Common myeloid progenitor, CD34-positive (primary cell): ENCODE measurements at regions not wholly inside any gene's neighbourhood (a gene's known extent, or its start where the extent isn't known, plus 50 kb on each side); places are given as distances from the start of the nearest gene placed in this dataset.
A peak's percentile ranks its signal among the peaks of the same experiment; 100 is the strongest.

Experiments
- CTCF ChIA-PET: fragments of 350-600 bp; sonication (Branson Sonifier 250); formaldehyde crosslinking; loops from one replicate; lab custom pipeline; 2021; ENCODE audit warnings: antibody characterized with exemption; lab: Charles Lee
- POLR2A ChIA-PET: fragments of 350-600 bp; sonication (Branson Sonifier 250); formaldehyde crosslinking; loops from one replicate; lab custom pipeline; 2021; ENCODE audit warnings: antibody characterized with exemption; lab: Charles Lee
- DNase-seq, 3 donors: peaks; one replicate each; pipeline versions ENCODE4 v3.0.0 to v3.0.0-alpha.2; 2013
- H3K27ac ChIP-seq, 2 experiments: 1 replicate in 1 of 2; 2 replicates in 1 of 2; pipeline ENCODE4 v1.7.0; 2013; ENCODE audit warnings: inconsistent platforms in 2 of 2, low read length in 2 of 2, mild to moderate bottlenecking in 2 of 2, low read depth in 1 of 2, moderate library complexity in 1 of 2; ENCODE audit not compliant: severe bottlenecking in 2 of 2, insufficient read depth in 1 of 2, poor library complexity in 1 of 2
- H3K27me3 ChIP-seq, 5 experiments: replicated peaks in 2 of 5; 1 replicate in 3 of 5; 2 replicates in 2 of 5; pipeline versions ENCODE4 v1.6.1 to v1.7.0; 2013; ENCODE audit warnings: low read length in 4 of 5, mild to moderate bottlenecking in 2 of 5, moderate library complexity in 2 of 5, inconsistent platforms in 1 of 5; ENCODE audit not compliant: insufficient read depth in 5 of 5, control insufficient read depth in 4 of 5
- H3K36me3 ChIP-seq, 4 experiments: 1 replicate in 2 of 4; 2 replicates in 2 of 4; pipeline versions ENCODE4 v1.6.1 to v1.7.0; 2013; ENCODE audit warnings: low read length in 3 of 4, control low read depth in 1 of 4, mild to moderate bottlenecking in 1 of 4; ENCODE audit not compliant: control insufficient read depth in 4 of 4, insufficient read depth in 4 of 4
- H3K4me1 ChIP-seq, 4 experiments: 1 replicate in 3 of 4; 2 replicates in 1 of 4; pipeline versions ENCODE4 v1.6.1 to v1.7.1; 2013; ENCODE audit warnings: low read length in 3 of 4, mild to moderate bottlenecking in 3 of 4, control low read depth in 1 of 4, inconsistent platforms in 1 of 4, moderate library complexity in 1 of 4; ENCODE audit not compliant: control insufficient read depth in 4 of 4, insufficient read depth in 4 of 4; ENCODE audit errors: control extremely low read depth in 1 of 4
- H3K4me3 ChIP-seq, 7 experiments: 1 replicate in 4 of 7; 2 replicates in 3 of 7; pipeline versions ENCODE4 v1.5.1 to v1.7.0; 2013; ENCODE audit warnings: mild to moderate bottlenecking in 7 of 7, low read length in 6 of 7, moderate library complexity in 6 of 7, inconsistent platforms in 2 of 7, low read depth in 2 of 7, control low read depth in 1 of 7; ENCODE audit not compliant: insufficient read depth in 4 of 7, control insufficient read depth in 1 of 7; ENCODE audit errors: extremely low read depth in 1 of 7
- H3K9me3 ChIP-seq, 5 experiments: 1 replicate in 4 of 5; 2 replicates in 1 of 5; pipeline versions ENCODE4 v1.6.1 to v1.7.1; 2013; ENCODE audit warnings: low read length in 4 of 5, mild to moderate bottlenecking in 2 of 5, inconsistent platforms in 1 of 5, low read depth in 1 of 5, moderate library complexity in 1 of 5; ENCODE audit not compliant: control insufficient read depth in 4 of 5, insufficient read depth in 2 of 5; ENCODE audit errors: control extremely low read depth in 1 of 5
- WGBS: methylation state at CpG from one replicate; pipeline ENCODE4 v1.1.5; 2013; ENCODE audit not compliant: insufficient coverage; 5-methylcytosine and 5-hydroxymethylcytosine counted together

DNA sequence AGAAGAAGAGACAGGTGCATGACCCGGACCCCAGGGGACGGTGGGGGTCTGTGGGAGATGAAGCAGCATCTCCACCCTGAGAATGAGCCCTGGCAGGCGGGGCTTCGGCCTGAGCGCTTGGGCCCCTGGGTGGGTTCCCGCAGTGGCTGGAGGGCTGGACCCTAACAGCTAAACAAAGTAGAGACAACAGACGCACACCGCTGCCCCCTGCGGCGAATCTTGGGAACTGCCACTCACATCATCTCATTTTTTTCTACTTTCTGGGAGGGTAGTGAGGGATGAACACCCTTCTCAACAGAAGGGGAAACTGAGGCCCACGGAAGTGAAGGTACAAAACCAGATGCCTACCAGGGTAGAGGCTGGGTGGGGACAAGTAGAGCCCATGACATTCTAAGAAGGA lies 104.7 kb downstream of the RFLNA start:
- peak in 2 of 3 donors; percentile 17 to 28 for DNase-seq
- peaks cover 0 to 3% (median 0%) of the 10 kb centered on the region in 4 experiments for H3K4me1 ChIP-seq
- ChIA-PET POLR2A (no interaction called here), CTCF (interaction anchor here (0.6 to 2.4 kb wide), 7 partner anchors 9 to 65 kb away, joined by 3 to 8 read pairs (median 4); no protein-coding TSS in a partner anchor)
- 92% methylated on average over 7 of the region's 11 CpGs for WGBS
- H3K27ac ChIP-seq: no peak overlapping the region
- H3K9me3 ChIP-seq: no peaks in the 10 kb centered on the region
- peaks cover 0 to 62% (median 51%) of the 10 kb centered on the region in 4 experiments for H3K36me3 ChIP-seq
- no peak overlapping the region for H3K4me3 ChIP-seq
- H3K27me3 ChIP-seq: no peaks in the 10 kb centered on the region

DNA sequence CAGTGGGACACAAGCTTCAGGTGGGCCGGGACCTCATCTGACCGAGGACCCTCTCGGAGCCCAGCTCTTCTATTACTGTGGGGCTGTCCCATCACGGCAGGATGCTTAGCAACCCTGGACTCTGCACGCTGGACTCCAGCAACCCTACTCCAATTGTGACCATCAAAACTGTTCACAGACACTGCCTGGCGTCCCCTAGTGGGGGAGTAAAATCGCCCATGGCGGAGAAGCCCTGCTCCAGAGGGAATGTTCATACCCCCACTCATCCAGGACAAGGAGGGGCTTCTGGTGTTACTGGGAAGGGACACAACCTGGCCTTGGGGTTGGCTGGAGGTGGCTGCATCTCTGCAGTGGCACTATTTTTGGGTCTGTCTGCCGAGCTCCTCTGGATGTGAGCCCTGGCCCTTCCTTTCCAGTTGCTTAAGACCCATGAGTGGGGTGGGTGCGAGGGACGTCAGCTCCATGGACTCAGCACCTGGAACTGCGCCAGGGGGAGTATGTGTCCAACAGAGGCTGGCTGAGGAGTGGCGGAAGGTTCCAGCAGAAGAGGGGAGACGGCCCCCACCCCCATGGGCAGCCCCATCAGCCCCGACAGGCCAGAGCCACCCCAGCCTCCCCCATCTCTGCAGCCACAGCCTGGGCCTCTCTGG lies 103.8 kb downstream of the RFLNA start:
- WGBS: 97% methylated on average over 10 of the region's 15 CpGs
- Histone ChIP-seq H3K4me3 (no peak overlapping the region), H3K4me1 (peaks cover 0 to 12% (median 3%) of the 10 kb centered on the region in 4 experiments), H3K9me3 (no peaks in the 10 kb centered on the region), H3K36me3 (peaks cover 2 to 67% (median 56%) of the 10 kb centered on the region in 4 experiments), H3K27me3 (no peaks in the 10 kb centered on the region), H3K27ac (no peak overlapping the region)
- CTCF ChIA-PET: interaction anchor here (0.6 to 2.4 kb wide), 12 partner anchors 9 to 281 kb away, joined by 3 to 8 read pairs (median 4); no protein-coding TSS in a partner anchor
- POLR2A ChIA-PET: no interaction called here
- no peak for DNase-seq

DNA sequence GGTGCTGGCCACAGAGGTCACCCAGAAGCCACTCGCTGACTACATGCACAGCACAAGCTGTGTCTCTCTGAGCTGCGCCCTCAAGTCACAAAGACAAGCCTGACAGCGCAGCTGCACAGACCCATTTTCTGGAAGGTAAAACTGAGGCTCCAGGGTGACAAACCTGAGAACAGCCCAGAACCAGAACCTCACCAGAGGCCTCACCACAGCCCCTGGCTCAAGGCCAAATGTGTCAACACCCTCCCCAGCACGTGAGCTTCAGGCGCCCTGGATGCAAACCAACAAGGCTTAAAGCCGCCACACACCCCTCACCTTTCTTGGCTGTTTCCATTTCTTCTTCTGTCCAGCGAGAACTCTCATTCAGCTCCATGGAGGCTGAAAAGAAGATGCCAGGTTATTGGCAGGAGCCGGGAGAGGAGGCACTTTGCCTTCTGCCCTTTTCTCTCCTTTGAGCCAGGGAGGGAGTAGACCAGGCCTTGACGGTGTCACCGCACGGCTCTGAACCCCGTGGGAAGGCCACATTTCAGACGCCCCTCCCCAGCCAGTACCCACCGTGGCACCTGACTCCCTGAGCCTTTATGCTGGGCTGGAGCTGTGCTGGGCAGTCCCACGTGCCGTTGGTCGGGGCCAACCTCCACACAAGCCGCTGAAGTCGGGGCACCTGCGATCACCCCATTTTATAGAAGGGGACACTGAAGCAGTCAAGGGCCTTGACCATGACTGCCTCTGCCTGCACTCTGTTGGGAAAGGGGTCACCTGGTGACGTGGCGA lies 103.1 kb downstream of the RFLNA start:
- 93% methylated on average over 22 of the region's 22 CpGs for WGBS
- Histone ChIP-seq H3K4me3 (no peak overlapping the region), H3K9me3 (no peaks in the 10 kb centered on the region), H3K27me3 (no peaks in the 10 kb centered on the region), H3K36me3 (peaks cover 2 to 68% (median 56%) of the 10 kb centered on the region in 4 experiments), H3K27ac (no peak overlapping the region), H3K4me1 (peaks cover 0 to 19% (median 10%) of the 10 kb centered on the region in 4 experiments)
- POLR2A ChIA-PET: interaction anchor here (0.6 to 0.8 kb wide), 2 partner anchors 59 to 166 kb away, joined by 3 read pairs; no protein-coding TSS in a partner anchor
- CTCF ChIA-PET: interaction anchor here (0.8 to 11.7 kb wide), 11 partner anchors 8 to 282 kb away, joined by 3 to 82 read pairs (median 4); no protein-coding TSS in a partner anchor
- DNase-seq: peak in 2 of 3 donors; percentile 41 to 44

DNA sequence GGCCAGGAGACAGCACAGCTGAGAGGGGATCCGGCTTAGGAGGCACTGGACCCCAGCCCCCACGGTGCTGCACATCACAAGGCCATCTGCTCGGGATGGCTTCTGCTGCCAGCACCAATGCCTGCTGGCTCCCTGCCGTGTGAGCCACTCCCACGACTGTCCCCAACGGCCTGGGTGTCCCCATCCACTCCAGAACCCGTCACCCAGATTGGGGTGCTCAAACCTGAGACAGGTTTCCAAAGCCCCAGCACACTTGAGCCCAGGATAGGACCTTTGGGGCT lies 102.4 kb downstream of the RFLNA start:
- 84% methylated on average over 7 of the region's 7 CpGs for WGBS
- Histone ChIP-seq H3K9me3 (no peaks in the 10 kb centered on the region), H3K27me3 (no peaks in the 10 kb centered on the region), H3K4me3 (no peak overlapping the region), H3K36me3 (peaks cover 2 to 62% (median 53%) of the 10 kb centered on the region in 4 experiments), H3K4me1 (peaks cover 0 to 26% (median 17%) of the 10 kb centered on the region in 4 experiments), H3K27ac (no peak overlapping the region)
- ChIA-PET POLR2A (interaction anchor here (0.7 to 0.8 kb wide), 2 partner anchors 60 to 69 kb away, joined by 3 read pairs; no protein-coding TSS in a partner anchor), CTCF (interaction anchor here (0.8 to 11.7 kb wide), 3 partner anchors 10 to 17 kb away, joined by 3 to 82 read pairs (median 4); no protein-coding TSS in a partner anchor)
- no peak for DNase-seq

DNA sequence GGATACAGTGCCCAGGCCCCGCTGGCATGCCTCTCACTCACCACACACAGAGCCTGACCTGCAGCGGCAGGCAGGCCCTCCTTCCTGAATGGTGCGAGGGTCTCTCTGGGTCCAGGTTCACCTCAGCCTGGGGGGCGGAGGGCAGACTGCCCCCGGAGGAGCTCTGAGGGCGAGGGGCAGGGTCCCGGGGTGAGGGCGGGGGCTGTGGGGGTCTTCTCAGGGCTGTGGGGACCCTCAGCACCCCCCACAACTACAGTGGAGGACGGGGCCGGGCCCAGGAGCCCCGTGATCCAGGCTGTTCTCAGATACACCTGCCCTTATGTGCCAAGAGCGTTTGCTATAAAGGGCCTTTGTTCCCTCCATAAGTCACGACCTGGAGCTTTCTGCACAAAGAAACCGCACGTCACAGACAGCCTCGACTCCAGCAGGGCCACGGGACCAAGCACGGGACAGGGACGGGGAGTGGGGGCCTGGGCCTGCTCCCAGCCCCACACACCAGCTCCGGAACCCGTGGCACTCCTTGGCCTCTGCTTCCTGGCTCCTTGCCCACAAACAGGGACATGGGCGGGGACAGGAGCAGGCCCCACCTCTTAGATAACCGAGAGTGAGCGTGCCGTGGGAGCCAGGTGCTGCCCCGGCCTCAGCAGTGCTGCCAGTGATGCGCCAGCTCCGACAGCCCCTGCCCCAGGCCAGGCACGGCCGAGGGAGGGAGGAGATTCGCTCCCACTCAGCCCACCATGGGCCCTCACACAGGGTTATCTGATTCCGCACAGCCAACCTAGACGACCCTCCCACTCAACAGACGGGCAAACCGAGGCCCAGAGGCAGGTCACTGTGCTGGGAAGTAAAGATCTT lies 101.9 kb downstream of the RFLNA start:
- H3K27ac ChIP-seq: no peak overlapping the region
- ChIA-PET CTCF (interaction anchor here (1.2 to 11.7 kb wide), 3 partner anchors 10 to 20 kb away, joined by 3 to 82 read pairs (median 4); no protein-coding TSS in a partner anchor), POLR2A (interaction anchor here (0.7 kb wide), 1 partner anchor 69 kb away, joined by 3 read pairs; no protein-coding TSS in a partner anchor)
- peaks cover 2 to 56% (median 49%) of the 10 kb centered on the region in 4 experiments for H3K36me3 ChIP-seq
- no peak overlapping the region for H3K4me3 ChIP-seq
- no peak for DNase-seq
- 96% methylated on average over 26 of the region's 35 CpGs for WGBS
- H3K9me3 ChIP-seq: no peaks in the 10 kb centered on the region
- H3K4me1 ChIP-seq: peaks cover 0 to 32% (median 22%) of the 10 kb centered on the region in 4 experiments
- no peaks in the 10 kb centered on the region for H3K27me3 ChIP-seq

DNA sequence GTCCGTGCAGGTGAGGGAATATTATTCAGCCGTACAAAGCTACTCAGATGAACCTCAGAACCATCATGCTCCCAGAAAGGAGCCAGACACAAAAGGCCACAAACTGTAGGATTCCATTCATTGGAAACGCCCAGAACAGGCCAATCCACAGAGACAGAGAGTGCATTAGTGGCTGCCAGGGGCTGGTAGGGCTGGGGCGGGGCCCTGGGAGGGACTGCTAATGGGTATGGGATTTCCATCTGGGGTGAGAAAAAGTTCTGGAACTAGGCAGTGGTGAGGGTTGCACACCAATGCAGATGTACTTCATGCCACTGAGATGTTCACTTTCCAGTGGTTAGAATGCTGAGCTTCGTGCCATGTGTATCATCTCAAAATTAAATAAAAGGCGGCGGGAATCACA lies 101.1 kb downstream of the RFLNA start:
- Histone ChIP-seq H3K27ac (no peak overlapping the region), H3K4me1 (peaks cover 0 to 40% (median 30%) of the 10 kb centered on the region in 4 experiments), H3K27me3 (no peaks in the 10 kb centered on the region), H3K4me3 (no peak overlapping the region), H3K36me3 (peaks cover 2 to 49% (median 41%) of the 10 kb centered on the region in 4 experiments), H3K9me3 (no peaks in the 10 kb centered on the region)
- ChIA-PET CTCF (interaction anchor here (1.2 to 11.7 kb wide), 2 partner anchors 16 to 21 kb away, joined by 3 to 82 read pairs; no protein-coding TSS in a partner anchor), POLR2A (no interaction called here)
- no peak for DNase-seq
- WGBS: 93% methylated on average over 5 of the region's 7 CpGs
